Globus pallidus (tissue), 1 donor: ENCODE measurements at regions not wholly inside any gene's neighbourhood (a gene's known extent, or its start where the extent isn't known, plus 50 kb on each side); places are given as distances from the start of the nearest gene placed in this dataset.
"Not testable (repeated sequence)": the region's sequence is repeated elsewhere in the genome, so short reads cannot be mapped to it uniquely, and the experiment has no call there.

Source experiments
- DNase-seq: peaks from one replicate; pipeline ENCODE4 v3.0.0-alpha.2; 2015; ENCODE audit warnings: low spot score

DNA sequence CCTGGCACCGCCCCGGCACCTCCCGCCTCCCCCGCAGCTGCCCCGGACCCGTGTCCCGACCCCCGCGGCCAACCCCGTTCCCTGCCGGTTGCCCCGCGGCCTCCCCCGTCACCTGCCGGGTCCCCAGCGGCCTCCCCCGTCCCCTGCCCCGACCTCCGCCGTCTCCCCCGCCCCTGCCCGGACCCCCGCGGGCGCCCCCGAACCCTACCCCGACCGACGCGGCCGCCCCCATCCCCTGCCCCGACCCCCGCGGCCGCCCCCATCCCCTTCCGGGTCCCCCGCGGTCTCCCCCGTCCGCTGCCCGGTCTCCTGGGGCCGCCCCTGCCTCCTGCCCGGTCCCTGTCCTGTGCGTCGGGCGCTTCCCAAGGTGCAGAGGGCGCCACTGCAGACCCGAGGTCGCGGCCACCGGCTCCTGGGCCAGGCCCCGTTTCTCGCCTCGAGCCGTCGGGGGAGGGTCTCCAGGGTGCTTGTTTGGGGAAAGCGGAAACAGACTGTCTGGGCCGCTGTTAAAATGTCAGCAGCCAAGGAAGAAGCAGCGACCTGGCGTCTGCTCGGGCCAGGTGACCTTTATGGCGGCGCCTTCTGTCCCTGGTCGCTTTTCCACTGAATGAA, 51.6 kb upstream of the APOD start:
- not testable (repeated sequence) for DNase-seq

DNA sequence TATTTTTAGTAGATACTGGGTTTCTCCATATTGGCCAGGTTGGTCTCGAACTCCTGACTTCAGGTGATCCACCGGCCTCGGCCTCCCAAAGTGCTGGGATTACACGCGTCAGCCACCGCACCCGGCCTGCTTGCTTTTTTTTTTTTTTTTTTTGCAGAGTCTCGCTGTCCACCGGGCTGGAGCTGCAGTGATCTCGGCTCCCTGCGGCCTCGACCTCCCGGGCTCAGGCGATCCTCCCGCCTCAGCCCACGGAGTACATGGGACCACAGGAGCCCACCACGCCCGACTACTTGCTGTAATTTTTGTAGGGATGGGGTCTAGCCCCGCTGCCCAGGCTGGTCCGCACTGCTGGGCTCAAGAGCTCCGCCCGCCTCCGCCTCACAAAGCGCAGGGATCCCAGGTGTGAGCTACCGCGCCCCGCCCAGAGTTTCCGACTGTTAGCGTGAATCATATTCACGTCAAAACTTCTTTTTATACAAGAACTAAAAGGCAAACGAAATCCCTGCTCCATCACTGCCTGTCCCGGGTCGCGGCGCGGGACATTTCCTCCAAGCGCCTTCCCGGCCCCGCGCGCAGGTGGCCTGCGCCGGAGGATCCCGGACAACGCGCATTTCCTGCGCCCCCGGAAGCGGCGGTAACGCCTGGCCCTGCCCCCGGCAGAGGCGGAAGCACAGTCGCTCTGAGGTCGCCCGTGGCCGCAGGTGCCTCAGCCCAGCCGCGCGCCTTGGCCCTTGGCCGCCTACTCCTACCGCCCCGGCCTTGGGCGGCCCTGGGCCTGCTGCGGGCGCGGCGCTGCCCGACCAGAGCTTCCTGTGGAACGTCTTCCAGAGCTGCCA, 50.9 kb upstream of the APOD start:
- DNase-seq, result not testable (repeated sequence)
